Peyer's patch (tissue), 4 donors: ENCODE measurements at regions not wholly inside any gene's neighbourhood (a gene's known extent, or its start where the extent isn't known, plus 50 kb on each side); places are given as distances from the start of the nearest gene placed in this dataset.

Source experiments
- DNase-seq, 3 donors: peaks; one replicate each; pipeline ENCODE4 v3.0.0-alpha.2; 2017 to 2019
- H3K27ac ChIP-seq, 4 donors: fragments of 200-600 bp; sonication (generic); one replicate each; pipeline ENCODE4 v1.5.1; 2016 to 2019
- H3K27me3 ChIP-seq, 2 donors: fragments of 200-600 bp; sonication (generic); one replicate each; pipeline ENCODE4 v1.5.1; 2019
- H3K36me3 ChIP-seq, 3 donors: fragments of 200-600 bp; sonication (generic); one replicate each; pipeline ENCODE4 v1.5.1; 2016 to 2019
- H3K4me1 ChIP-seq, 4 donors: fragments of 200-600 bp; sonication (generic); one replicate each; pipeline ENCODE4 v1.5.1; 2016 to 2019
- H3K4me3 ChIP-seq, 4 donors: fragments of 200-600 bp; sonication (generic); 1 replicate in 3 of 4; 2 replicates in 1 of 4; pipeline ENCODE4 v1.5.1; 2016 to 2019; ENCODE audit warnings: mild to moderate bottlenecking in 1 of 4
- H3K9me3 ChIP-seq, 4 donors: fragments of 200-600 bp; sonication (generic); one replicate each; pipeline ENCODE4 v1.5.1; 2016 to 2019; ENCODE audit warnings: mild to moderate bottlenecking in 1 of 4
- CTCF ChIP-seq, 6 experiments: fragments of 450-650 bp in 4 of 6; fragments of 200-600 bp in 2 of 6; sonication (generic) in 1 of 6; IDR thresholded peaks; one replicate each; pipeline ENCODE4 v1.5.1; 2017 to 2019; ENCODE audit warnings: antibody characterized with exemption in 6 of 6, mild to moderate bottlenecking in 3 of 6, moderate library complexity in 1 of 6
- POLR2A ChIP-seq, 2 donors: fragments of 450-650 bp; IDR thresholded peaks; one replicate each; pipeline ENCODE4 v1.5.1; 2017; ENCODE audit warnings: antibody characterized with exemption in 2 of 2, mild to moderate bottlenecking in 2 of 2, moderate library complexity in 2 of 2

- DNase-seq = no peak
- Histone ChIP-seq H3K4me1 (no peaks in the 10 kb centered on the region), H3K9me3 (no peaks in the 10 kb centered on the region), H3K4me3 (no peak overlapping the region), H3K36me3 (no peaks in the 10 kb centered on the region), H3K27ac (no peak overlapping the region), H3K27me3 (no peaks in the 10 kb centered on the region)
- TF ChIP-seq CTCF (IDR thresholded peaks at IDR 0.05) (no peak), POLR2A (IDR thresholded peaks at IDR 0.05) (no peak)
Measured at GRCh38 chr7:41135511-41135910, 567.4 kb downstream of the INHBA start.

- TF ChIP-seq POLR2A (IDR thresholded peaks at IDR 0.05) (no peak), CTCF (IDR thresholded peaks at IDR 0.05) (no peak)
- no peak overlapping the region for H3K27ac ChIP-seq
- no peak for DNase-seq
- no peaks in the 10 kb centered on the region for H3K36me3 ChIP-seq
- no peaks in the 10 kb centered on the region for H3K27me3 ChIP-seq
- no peaks in the 10 kb centered on the region for H3K9me3 ChIP-seq
- H3K4me1 ChIP-seq = no peaks in the 10 kb centered on the region
- no peak overlapping the region for H3K4me3 ChIP-seq
Measured at GRCh38 chr7:41134300-41135255, 568.3 kb downstream of the INHBA start.

GRCh38 chr7:41133690-41134299 lies 569.1 kb downstream of the INHBA start:
- Histone ChIP-seq H3K9me3 (no peaks in the 10 kb centered on the region), H3K27me3 (no peaks in the 10 kb centered on the region), H3K4me1 (no peaks in the 10 kb centered on the region), H3K36me3 (no peaks in the 10 kb centered on the region), H3K4me3 (no peak overlapping the region), H3K27ac (no peak overlapping the region)
- TF ChIP-seq CTCF (IDR thresholded peaks at IDR 0.05) = no peak
- TF ChIP-seq POLR2A (IDR thresholded peaks at IDR 0.05) = no peak
- no peak for DNase-seq

- H3K36me3 ChIP-seq = no peaks in the 10 kb centered on the region
- no peaks in the 10 kb centered on the region for H3K4me1 ChIP-seq
- DNase-seq = no peak
- H3K27me3 ChIP-seq = no peaks in the 10 kb centered on the region
- H3K27ac ChIP-seq = no peak overlapping the region
- TF ChIP-seq POLR2A (IDR thresholded peaks at IDR 0.05) (no peak), CTCF (IDR thresholded peaks at IDR 0.05) (no peak)
- no peak overlapping the region for H3K4me3 ChIP-seq
- no peaks in the 10 kb centered on the region for H3K9me3 ChIP-seq
Measured at GRCh38 chr7:41131956-41132355, 570.9 kb downstream of the INHBA start.

GRCh38 chr7:41130561-41131236 lies 572.2 kb downstream of the INHBA start:
- no peak for DNase-seq
- no peak for TF ChIP-seq POLR2A (IDR thresholded peaks at IDR 0.05)
- no peak for TF ChIP-seq CTCF (IDR thresholded peaks at IDR 0.05)
- H3K27me3 ChIP-seq = no peaks in the 10 kb centered on the region
- H3K36me3 ChIP-seq = no peaks in the 10 kb centered on the region
- no peaks in the 10 kb centered on the region for H3K9me3 ChIP-seq
- no peak overlapping the region for H3K4me3 ChIP-seq
- H3K4me1 ChIP-seq = no peaks in the 10 kb centered on the region
- no peak overlapping the region for H3K27ac ChIP-seq
